ENCODE measurements at regions not wholly inside any gene's neighbourhood (a gene's known extent, or its start where the extent isn't known, plus 50 kb on each side); places are given as distances from the start of the nearest gene placed in this dataset.

DNA sequence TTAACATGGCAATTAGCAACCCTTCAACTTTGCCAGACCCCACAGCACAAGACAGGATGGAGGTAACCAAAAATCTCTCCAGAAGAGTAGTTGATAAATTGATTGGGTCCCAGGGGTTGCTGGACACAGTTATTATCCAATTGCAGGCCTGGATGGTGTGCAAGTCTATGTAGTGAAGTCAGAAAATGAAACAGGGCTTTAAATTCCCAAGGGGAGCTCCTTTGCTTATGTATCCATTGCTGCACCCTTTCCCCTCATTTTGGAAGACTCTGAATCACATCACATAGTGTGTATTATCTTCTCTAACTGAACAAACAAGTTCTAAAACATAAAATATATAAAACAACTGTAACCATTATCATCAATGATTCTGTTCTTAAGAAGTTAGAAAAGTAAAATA is 550.2 kb downstream of the LMO4 start:
- TF ChIP-seq, protein P1, sequence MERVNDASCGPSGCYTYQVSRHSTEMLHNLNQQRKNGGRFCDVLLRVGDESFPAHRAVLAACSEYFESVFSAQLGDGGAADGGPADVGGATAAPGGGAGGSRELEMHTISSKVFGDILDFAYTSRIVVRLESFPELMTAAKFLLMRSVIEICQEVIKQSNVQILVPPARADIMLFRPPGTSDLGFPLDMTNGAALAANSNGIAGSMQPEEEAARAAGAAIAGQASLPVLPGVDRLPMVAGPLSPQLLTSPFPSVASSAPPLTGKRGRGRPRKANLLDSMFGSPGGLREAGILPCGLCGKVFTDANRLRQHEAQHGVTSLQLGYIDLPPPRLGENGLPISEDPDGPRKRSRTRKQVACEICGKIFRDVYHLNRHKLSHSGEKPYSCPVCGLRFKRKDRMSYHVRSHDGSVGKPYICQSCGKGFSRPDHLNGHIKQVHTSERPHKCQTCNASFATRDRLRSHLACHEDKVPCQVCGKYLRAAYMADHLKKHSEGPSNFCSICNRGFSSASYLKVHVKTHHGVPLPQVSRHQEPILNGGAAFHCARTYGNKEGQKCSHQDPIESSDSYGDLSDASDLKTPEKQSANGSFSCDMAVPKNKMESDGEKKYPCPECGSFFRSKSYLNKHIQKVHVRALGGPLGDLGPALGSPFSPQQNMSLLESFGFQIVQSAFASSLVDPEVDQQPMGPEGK (CRISPR knock-in tag; IDR thresholded peaks at IDR 0.05; ENCODE audit: borderline replicate concordance) = no peak
- no peak for TF ChIP-seq ZNF70 (CRISPR knock-in tag; IDR thresholded peaks at IDR 0.05)
- no peak for TF ChIP-seq ZFP30 (CRISPR knock-in tag; IDR thresholded peaks at IDR 0.05)
- TF ChIP-seq, protein P2, sequence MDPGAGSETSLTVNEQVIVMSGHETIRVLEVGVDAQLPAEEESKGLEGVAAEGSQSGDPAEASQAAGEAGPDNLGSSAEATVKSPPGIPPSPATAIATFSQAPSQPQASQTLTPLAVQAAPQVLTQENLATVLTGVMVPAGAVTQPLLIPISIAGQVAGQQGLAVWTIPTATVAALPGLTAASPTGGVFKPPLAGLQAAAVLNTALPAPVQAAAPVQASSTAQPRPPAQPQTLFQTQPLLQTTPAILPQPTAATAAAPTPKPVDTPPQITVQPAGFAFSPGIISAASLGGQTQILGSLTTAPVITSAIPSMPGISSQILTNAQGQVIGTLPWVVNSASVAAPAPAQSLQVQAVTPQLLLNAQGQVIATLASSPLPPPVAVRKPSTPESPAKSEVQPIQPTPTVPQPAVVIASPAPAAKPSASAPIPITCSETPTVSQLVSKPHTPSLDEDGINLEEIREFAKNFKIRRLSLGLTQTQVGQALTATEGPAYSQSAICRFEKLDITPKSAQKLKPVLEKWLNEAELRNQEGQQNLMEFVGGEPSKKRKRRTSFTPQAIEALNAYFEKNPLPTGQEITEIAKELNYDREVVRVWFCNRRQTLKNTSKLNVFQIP (CRISPR knock-in tag; IDR thresholded peaks at IDR 0.05; ENCODE audit: borderline replicate concordance, low read depth) = no peak
- no peak for TF ChIP-seq ZFP3 (CRISPR knock-in tag; IDR thresholded peaks at IDR 0.05)
- TF ChIP-seq ISL1 (CRISPR knock-in tag; IDR thresholded peaks at IDR 0.05) = no peak
- TF ChIP-seq ARNTL (CRISPR knock-in tag; IDR thresholded peaks at IDR 0.05; ENCODE audit: borderline replicate concordance, low read depth) = no peak
- TF ChIP-seq, protein P3, sequence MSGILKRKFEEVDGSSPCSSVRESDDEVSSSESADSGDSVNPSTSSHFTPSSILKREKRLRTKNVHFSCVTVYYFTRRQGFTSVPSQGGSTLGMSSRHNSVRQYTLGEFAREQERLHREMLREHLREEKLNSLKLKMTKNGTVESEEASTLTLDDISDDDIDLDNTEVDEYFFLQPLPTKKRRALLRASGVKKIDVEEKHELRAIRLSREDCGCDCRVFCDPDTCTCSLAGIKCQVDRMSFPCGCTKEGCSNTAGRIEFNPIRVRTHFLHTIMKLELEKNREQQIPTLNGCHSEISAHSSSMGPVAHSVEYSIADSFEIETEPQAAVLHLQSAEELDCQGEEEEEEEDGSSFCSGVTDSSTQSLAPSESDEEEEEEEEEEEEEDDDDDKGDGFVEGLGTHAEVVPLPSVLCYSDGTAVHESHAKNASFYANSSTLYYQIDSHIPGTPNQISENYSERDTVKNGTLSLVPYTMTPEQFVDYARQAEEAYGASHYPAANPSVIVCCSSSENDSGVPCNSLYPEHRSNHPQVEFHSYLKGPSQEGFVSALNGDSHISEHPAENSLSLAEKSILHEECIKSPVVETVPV (CRISPR knock-in tag; IDR thresholded peaks at IDR 0.05) = no peak
- no peak for TF ChIP-seq SNAI2 (CRISPR knock-in tag; IDR thresholded peaks at IDR 0.05)
- TF ChIP-seq OSR1 (CRISPR knock-in tag; IDR thresholded peaks at IDR 0.05) = no peak
- TF ChIP-seq RARB (CRISPR knock-in tag; IDR thresholded peaks at IDR 0.05) = no peak
- TF ChIP-seq TCF4 (CRISPR knock-in tag; IDR thresholded peaks at IDR 0.05; ENCODE audit: borderline replicate concordance) = no peak
- no peak for TF ChIP-seq ESRRG (CRISPR knock-in tag; IDR thresholded peaks at IDR 0.05)
- TF ChIP-seq, protein P4, sequence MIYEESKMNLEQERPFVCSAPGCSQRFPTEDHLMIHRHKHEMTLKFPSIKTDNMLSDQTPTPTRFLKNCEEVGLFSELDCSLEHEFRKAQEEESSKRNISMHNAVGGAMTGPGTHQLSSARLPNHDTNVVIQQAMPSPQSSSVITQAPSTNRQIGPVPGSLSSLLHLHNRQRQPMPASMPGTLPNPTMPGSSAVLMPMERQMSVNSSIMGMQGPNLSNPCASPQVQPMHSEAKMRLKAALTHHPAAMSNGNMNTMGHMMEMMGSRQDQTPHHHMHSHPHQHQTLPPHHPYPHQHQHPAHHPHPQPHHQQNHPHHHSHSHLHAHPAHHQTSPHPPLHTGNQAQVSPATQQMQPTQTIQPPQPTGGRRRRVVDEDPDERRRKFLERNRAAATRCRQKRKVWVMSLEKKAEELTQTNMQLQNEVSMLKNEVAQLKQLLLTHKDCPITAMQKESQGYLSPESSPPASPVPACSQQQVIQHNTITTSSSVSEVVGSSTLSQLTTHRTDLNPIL (CRISPR knock-in tag; IDR thresholded peaks at IDR 0.05; ENCODE audit: low read depth) = no peak
